Islet of Langerhans (tissue), 1 donor: ENCODE measurements at regions not wholly inside any gene's neighbourhood (a gene's known extent, or its start where the extent isn't known, plus 50 kb on each side); places are given as distances from the start of the nearest gene placed in this dataset.
"Not testable (repeated sequence)": the region's sequence is repeated elsewhere in the genome, so short reads cannot be mapped to it uniquely, and the experiment has no call there.

ENCODE experiments used
- FAIRE-seq: peaks from one replicate; lab custom pipeline; 2011; peaks lifted over from hg19 to GRCh38; lab: Jason Lieb, UNC

- no peak for FAIRE-seq
These were observed 487.1 kb upstream of the CBLB start for GRCh38 chr3:106355873-106356272.

GRCh38 chr3:106359692-106360091 is 490.9 kb upstream of the CBLB start:
- FAIRE-seq = no peak

- not testable (repeated sequence) for FAIRE-seq
These were observed 492.1 kb upstream of the CBLB start for GRCh38 chr3:106360901-106361300.

GRCh38 chr3:106364477-106364876 is 495.7 kb upstream of the CBLB start:
- FAIRE-seq = no peak

GRCh38 chr3:106365061-106365691 is 496.4 kb upstream of the CBLB start:
- no peak for FAIRE-seq

GRCh38 chr3:106366352-106366751 is 497.5 kb upstream of the CBLB start:
- no peak for FAIRE-seq

GRCh38 chr3:106367496-106367895 is 498.7 kb upstream of the CBLB start:
- FAIRE-seq = no peak

GRCh38 chr3:106371221-106371970 is 502.6 kb upstream of the CBLB start:
- FAIRE-seq = no peak

GRCh38 chr3:106371971-106372805 is 503.4 kb upstream of the CBLB start:
- no peak for FAIRE-seq

GRCh38 chr3:106372806-106373190 is 504.0 kb upstream of the CBLB start:
- FAIRE-seq = no peak

- no peak for FAIRE-seq
These were observed 507.3 kb upstream of the CBLB start for GRCh38 chr3:106376016-106376570.

GRCh38 chr3:106379251-106379750 is 510.5 kb upstream of the CBLB start:
- no peak for FAIRE-seq

- no peak for FAIRE-seq
These were observed 511.4 kb upstream of the CBLB start for GRCh38 chr3:106380232-106380631.

GRCh38 chr3:106381286-106381938 is 512.6 kb upstream of the CBLB start:
- FAIRE-seq = no peak

GRCh38 chr3:106381939-106382335 is 513.1 kb upstream of the CBLB start:
- peak; percentile 24 for FAIRE-seq

GRCh38 chr3:106386050-106386449 is 517.2 kb upstream of the CBLB start:
- no peak for FAIRE-seq

- peak; percentile 30 for FAIRE-seq
These were observed 524.1 kb upstream of the CBLB start for GRCh38 chr3:106392915-106393314.

- no peak for FAIRE-seq
These were observed 528.2 kb upstream of the CBLB start for GRCh38 chr3:106397006-106397405.

- no peak for FAIRE-seq
These were observed 530.2 kb upstream of the CBLB start for GRCh38 chr3:106398891-106399600.

- no peak for FAIRE-seq
These were observed 530.9 kb upstream of the CBLB start for GRCh38 chr3:106399761-106400160.
